ENCODE measurements at regions not wholly inside any gene's neighbourhood (a gene's known extent, or its start where the extent isn't known, plus 50 kb on each side); places are given as distances from the start of the nearest gene placed in this dataset.

DNA sequence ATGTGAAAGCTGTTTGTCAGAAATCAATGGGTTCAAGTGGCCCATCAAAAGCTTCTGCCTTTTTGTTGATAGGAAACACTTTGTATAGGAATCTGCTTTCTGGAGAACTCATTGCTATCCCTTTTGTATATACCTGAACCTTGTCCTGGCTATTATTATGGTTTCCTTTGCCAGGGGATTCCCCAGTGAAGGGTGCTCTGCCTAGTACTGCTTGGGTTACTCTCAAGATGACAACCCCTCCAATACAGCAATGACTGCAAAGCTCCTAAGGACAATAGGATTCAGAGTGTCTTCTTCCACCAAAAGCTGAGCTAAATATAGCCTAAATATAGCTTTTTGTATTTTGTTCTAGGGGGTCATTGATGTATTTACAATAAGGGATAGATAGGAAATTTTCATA is 54.0 kb upstream of the PTPRK start:
- Histone ChIP-seq H3K4me1 (ENCODE audit: control insufficient read depth in 1 of 2, insufficient read depth in 2 of 2, low read length in 2 of 2) (no peaks in the 10 kb centered on the region), H3K27ac (ENCODE audit: low read depth in 1 of 2, low read length in 2 of 2) (no peak overlapping the region), H3K4me3 (ENCODE audit: low read length in 2 of 2) (no peak overlapping the region), H3K27me3 (ENCODE audit: control insufficient read depth in 1 of 2, insufficient read depth in 2 of 2, low read length in 1 of 2) (no peaks in the 10 kb centered on the region), H3K36me3 (ENCODE audit: control insufficient read depth in 1 of 2, insufficient read depth in 2 of 2, low read length in 1 of 2) (no peaks in the 10 kb centered on the region), H3K9me3 (ENCODE audit: control insufficient read depth, low read length) (no peaks in the 10 kb centered on the region)
- no peak for ATAC-seq (ENCODE audit: low FRiP score)
- no peak for DNase-seq
- intact Hi-C loops (cut with DNase I), result no loop called here

DNA sequence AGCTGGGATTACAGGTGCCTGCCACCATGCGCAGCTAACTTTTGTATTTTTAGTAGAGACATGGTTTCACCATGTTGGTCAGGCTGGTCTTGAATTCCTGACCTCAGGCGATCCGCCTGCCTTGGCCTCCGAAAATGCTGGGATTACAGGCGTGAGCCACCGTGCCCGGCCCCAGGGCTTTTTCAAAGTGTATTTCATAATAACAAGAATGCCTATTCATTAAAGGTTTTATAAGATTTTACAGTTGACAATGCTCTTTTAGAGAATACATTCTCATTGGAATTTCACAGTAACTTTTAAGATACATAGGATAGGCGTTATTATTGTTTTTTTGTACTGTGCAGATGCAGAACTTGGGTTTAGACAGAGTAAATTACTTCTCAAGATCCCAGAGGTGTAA is 52.6 kb upstream of the PTPRK start:
- Histone ChIP-seq H3K4me3 (ENCODE audit: low read length in 2 of 2) (no peak overlapping the region), H3K4me1 (ENCODE audit: control insufficient read depth in 1 of 2, insufficient read depth in 2 of 2, low read length in 2 of 2) (no peaks in the 10 kb centered on the region), H3K36me3 (ENCODE audit: control insufficient read depth in 1 of 2, insufficient read depth in 2 of 2, low read length in 1 of 2) (no peaks in the 10 kb centered on the region), H3K27ac (ENCODE audit: low read depth in 1 of 2, low read length in 2 of 2) (no peak overlapping the region), H3K27me3 (ENCODE audit: control insufficient read depth in 1 of 2, insufficient read depth in 2 of 2, low read length in 1 of 2) (no peaks in the 10 kb centered on the region), H3K9me3 (ENCODE audit: control insufficient read depth, low read length) (no peaks in the 10 kb centered on the region)
- no peak for DNase-seq
- WGBS, 2 donors, result 97% methylated on average over 8 of the region's 8 CpGs
- ATAC-seq (ENCODE audit: low FRiP score), result no peak
- intact Hi-C loops (cut with DNase I), result no loop called here

DNA sequence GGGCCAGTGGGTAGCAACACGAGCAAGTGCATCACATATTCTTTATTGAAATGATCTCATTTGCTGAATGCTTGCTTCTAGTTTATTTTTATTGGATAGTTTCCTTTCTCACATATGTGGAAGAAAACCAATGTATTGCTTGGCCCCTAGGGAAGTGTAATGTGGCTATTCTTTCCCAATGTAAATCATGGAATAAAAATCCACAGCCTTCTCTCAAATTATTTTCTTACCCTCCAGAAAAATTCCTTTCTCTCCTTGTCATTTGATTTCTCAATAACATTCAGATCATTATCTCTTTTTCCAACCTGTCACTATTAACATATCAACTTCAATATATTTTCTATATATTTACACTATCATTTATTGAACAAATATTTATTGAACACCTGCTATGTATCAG is 51.9 kb upstream of the PTPRK start:
- Histone ChIP-seq H3K4me3 (ENCODE audit: low read length in 2 of 2) (no peak overlapping the region), H3K27me3 (ENCODE audit: control insufficient read depth in 1 of 2, insufficient read depth in 2 of 2, low read length in 1 of 2) (no peaks in the 10 kb centered on the region), H3K36me3 (ENCODE audit: control insufficient read depth in 1 of 2, insufficient read depth in 2 of 2, low read length in 1 of 2) (no peaks in the 10 kb centered on the region), H3K27ac (ENCODE audit: low read depth in 1 of 2, low read length in 2 of 2) (no peak overlapping the region), H3K9me3 (ENCODE audit: control insufficient read depth, low read length) (no peaks in the 10 kb centered on the region), H3K4me1 (ENCODE audit: control insufficient read depth in 1 of 2, insufficient read depth in 2 of 2, low read length in 2 of 2) (no peaks in the 10 kb centered on the region)
- no peak for DNase-seq
- intact Hi-C loops (cut with DNase I), result no loop called here
- ATAC-seq (ENCODE audit: low FRiP score), result no peak
- WGBS, 2 donors, result 38 to 51% methylated on average over 1 of the region's 1 CpG

DNA sequence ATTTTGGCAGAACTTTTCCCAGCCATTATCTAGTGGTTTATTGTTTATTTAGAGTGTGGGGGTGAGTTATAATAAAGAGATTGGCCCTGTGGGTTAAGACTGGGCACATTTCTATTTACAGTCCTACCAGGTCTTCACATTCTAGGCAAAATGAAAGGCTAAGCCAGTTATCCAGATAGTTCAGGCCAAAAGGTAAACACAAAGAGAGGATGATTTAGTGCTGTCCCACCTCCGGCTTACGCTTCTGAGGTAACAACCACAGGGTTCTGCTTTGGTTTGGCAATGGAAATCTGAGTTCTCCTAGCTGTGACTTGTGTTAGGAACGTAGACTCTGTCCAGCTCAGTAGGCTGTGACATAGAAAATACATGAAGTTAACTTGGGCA is 50.3 kb upstream of the PTPRK start:
- intact Hi-C loops (cut with DNase I), result no loop called here
- 74 to 76% methylated on average over 3 of the region's 3 CpGs for WGBS, 2 donors
- Histone ChIP-seq H3K9me3 (ENCODE audit: control insufficient read depth, low read length) (no peaks in the 10 kb centered on the region), H3K27ac (ENCODE audit: low read depth in 1 of 2, low read length in 2 of 2) (no peak overlapping the region), H3K36me3 (ENCODE audit: control insufficient read depth in 1 of 2, insufficient read depth in 2 of 2, low read length in 1 of 2) (no peaks in the 10 kb centered on the region), H3K4me3 (ENCODE audit: low read length in 2 of 2) (no peak overlapping the region), H3K4me1 (ENCODE audit: control insufficient read depth in 1 of 2, insufficient read depth in 2 of 2, low read length in 2 of 2) (no peaks in the 10 kb centered on the region), H3K27me3 (ENCODE audit: control insufficient read depth in 1 of 2, insufficient read depth in 2 of 2, low read length in 1 of 2) (no peaks in the 10 kb centered on the region)
- ATAC-seq (ENCODE audit: low FRiP score) (no peak), DNase-seq (no peak)

DNA sequence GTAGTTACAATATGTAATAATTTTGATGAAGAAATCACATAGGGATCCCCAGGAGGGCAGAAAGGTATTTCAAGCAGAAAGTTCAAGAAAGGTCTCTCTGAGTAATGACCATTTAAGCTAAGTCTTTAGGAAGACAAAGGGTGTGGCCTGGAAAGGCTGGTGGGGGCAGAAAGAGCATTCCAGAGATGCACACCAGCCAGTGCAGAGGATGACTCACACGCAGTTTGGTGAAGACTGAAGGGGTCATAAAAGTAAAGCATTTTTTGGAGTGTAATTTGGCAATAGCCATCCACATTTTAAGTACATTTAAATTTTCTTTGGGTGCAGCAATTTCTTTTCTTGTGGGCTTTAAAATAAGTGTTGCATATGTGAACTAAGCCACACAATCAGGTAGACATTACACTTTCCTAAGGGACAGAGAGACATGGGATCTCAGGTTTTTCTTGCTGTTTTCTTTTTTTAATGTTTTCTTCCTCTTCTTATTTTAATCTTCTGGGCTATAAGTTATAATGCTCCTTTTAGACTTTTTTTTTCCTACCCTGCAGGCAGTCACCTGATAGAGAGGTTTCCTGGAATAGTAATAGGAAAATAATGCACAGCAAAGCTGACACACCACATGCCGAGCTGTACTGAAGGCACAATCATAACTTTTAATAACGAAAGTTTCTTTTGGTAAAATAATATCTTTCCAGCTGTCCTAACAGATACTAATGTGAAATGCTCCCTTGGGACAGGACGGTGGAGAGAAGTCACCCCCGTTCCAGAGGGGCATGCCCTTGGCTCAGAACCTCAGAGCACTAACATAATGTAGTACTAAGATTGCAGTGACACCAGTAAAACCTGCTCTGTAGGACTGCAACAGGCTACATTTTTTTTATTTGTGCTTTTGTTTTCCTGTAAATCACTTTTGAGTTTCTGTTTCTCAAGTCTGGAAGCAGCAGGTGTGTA is 49.6 kb upstream of the PTPRK start:
- intact Hi-C loops (cut with DNase I), result no loop called here
- ATAC-seq (ENCODE audit: low FRiP score) (no peak), DNase-seq (no peak)
- Histone ChIP-seq H3K36me3 (ENCODE audit: control insufficient read depth in 1 of 2, insufficient read depth in 2 of 2, low read length in 1 of 2) (no peaks in the 10 kb centered on the region), H3K27me3 (ENCODE audit: control insufficient read depth in 1 of 2, insufficient read depth in 2 of 2, low read length in 1 of 2) (no peaks in the 10 kb centered on the region), H3K9me3 (ENCODE audit: control insufficient read depth, low read length) (no peaks in the 10 kb centered on the region), H3K27ac (ENCODE audit: low read depth in 1 of 2, low read length in 2 of 2) (no peak overlapping the region), H3K4me1 (ENCODE audit: control insufficient read depth in 1 of 2, insufficient read depth in 2 of 2, low read length in 2 of 2) (no peaks in the 10 kb centered on the region), H3K4me3 (ENCODE audit: low read length in 2 of 2) (no peak overlapping the region)
- WGBS, 2 donors, result 11 to 16% methylated on average over 5 of the region's 5 CpGs

Measured in aorta (tissue), 5 donors.